GM12878 (cell line): ENCODE measurements at regions not wholly inside any gene's neighbourhood (a gene's known extent, or its start where the extent isn't known, plus 50 kb on each side); places are given as distances from the start of the nearest gene placed in this dataset.

Experiments used
- ATAC-seq: fragments of 200-7000 bp; cut with Tn5 transposase; 3 replicates; pipeline ENCODE4 v1.9.1; 2020; ENCODE audit warnings: mild to moderate bottlenecking, moderate library complexity
- BruUV-seq: library from RNA; stranded (reverse); fragments of 400-500 nt; replicated peaks from 2 replicates; lab custom pipeline; 2021; lab: Mats Ljungman, UMichigan
- CTCF ChIA-PET: fragments of 300-600 bp; sonication (Branson Sonifier 250); formaldehyde crosslinking; extraction: SDS; loops from one replicate; lab custom pipeline; 2021; ENCODE audit warnings: inconsistent platforms; lab: Yijun Ruan, JAX
- POLR2A ChIA-PET: fragments of 350-600 bp; formaldehyde crosslinking; extraction: SDS; loops from one replicate; lab custom pipeline; 2021; ENCODE audit warnings: inconsistent platforms; lab: Charles Lee
- RAD21 ChIA-PET: fragments of 300-600 bp; sonication (Branson Sonifier 250); formaldehyde crosslinking; loops from one replicate; lab custom pipeline; 2023; ENCODE audit warnings: antibody characterized with exemption; ENCODE audit not compliant: unreplicated experiment; lab: Charles Lee
- SMC1A ChIA-PET: fragments of 300-600 bp; sonication (Branson Sonifier 250); formaldehyde crosslinking; loops from one replicate; lab custom pipeline; 2023; ENCODE audit not compliant: unreplicated experiment, uncharacterized antibody; lab: Charles Lee
- DNase-seq: peaks from one replicate; pipeline ENCODE4 v3.0.0-alpha.2; 2011; ENCODE audit warnings: low read depth, low spot score
- FAIRE-seq: peaks from 3 replicates; lab custom pipeline; 2011; peaks lifted over from hg19 to GRCh38; lab: Jason Lieb, UNC
- H2AFZ ChIP-seq: 2 replicates; pipeline ENCODE4 v1.6.0; 2011; ENCODE audit warnings: low read depth, low read length, control low read depth; ENCODE audit not compliant: control insufficient read depth
- H3K27ac ChIP-seq: 2 replicates; pipeline ENCODE4 v1.5.1; 2011; ENCODE audit warnings: control low read depth; ENCODE audit not compliant: control insufficient read depth, insufficient read depth
- H3K27me3 ChIP-seq, 2 experiments: replicated peaks in 1 of 2; 2 replicates each; pipeline versions ENCODE4 v1.6.0 to v1.6.1; 2011; ENCODE audit warnings: low read length in 1 of 2; ENCODE audit not compliant: control insufficient read depth in 2 of 2, insufficient read depth in 2 of 2
- H3K36me3 ChIP-seq, 2 experiments: 2 replicates each; pipeline ENCODE4 v1.5.1; 2011; ENCODE audit warnings: low read length in 1 of 2; ENCODE audit not compliant: control insufficient read depth in 2 of 2, insufficient read depth in 2 of 2
- H3K4me1 ChIP-seq: 2 replicates; pipeline ENCODE4 v1.6.1; 2011; ENCODE audit warnings: mild to moderate bottlenecking, low read length, moderate library complexity, mixed read lengths; ENCODE audit not compliant: control insufficient read depth, insufficient read depth
- H3K4me2 ChIP-seq: 2 replicates; pipeline ENCODE4 v1.6.0; 2011; ENCODE audit warnings: control low read depth; ENCODE audit not compliant: control insufficient read depth, insufficient read depth
- H3K4me3 ChIP-seq: fragments of 200-600 bp; sonication (generic); 2 replicates; pipeline ENCODE4 v1.5.1; 2016
- H3K79me2 ChIP-seq: 2 replicates; pipeline ENCODE4 v1.6.0; 2011; ENCODE audit warnings: low read length; ENCODE audit not compliant: control insufficient read depth, insufficient read depth
- H3K9ac ChIP-seq: 2 replicates; pipeline ENCODE4 v1.8.0; 2011; ENCODE audit warnings: low read length, control low read depth, mixed read lengths; ENCODE audit not compliant: control insufficient read depth, insufficient read depth
- H3K9me3 ChIP-seq: replicated peaks from 3 replicates; pipeline ENCODE4 v1.5.1; 2011; ENCODE audit warnings: mild to moderate bottlenecking, low read length; ENCODE audit not compliant: control insufficient read depth, insufficient read depth
- H4K20me1 ChIP-seq: 2 replicates; pipeline ENCODE4 v1.6.0; 2011; ENCODE audit not compliant: control insufficient read depth, insufficient read depth
- ATF3 ChIP-seq: IDR thresholded peaks from 2 replicates; pipeline ENCODE4 v1.6.1; 2011; ENCODE audit warnings: low read depth, mild to moderate bottlenecking, low read length, moderate library complexity, borderline replicate concordance; ENCODE audit errors: extremely low read depth
- BACH1 ChIP-seq: fragments of 450-650 bp; IDR thresholded peaks from 2 replicates; pipeline ENCODE4 v1.6.1; 2017; ENCODE audit warnings: mild to moderate bottlenecking, borderline replicate concordance
- BCLAF1 ChIP-seq: fragments of 450-650 bp; IDR thresholded peaks from 2 replicates; pipeline ENCODE4 v1.6.1; 2017; ENCODE audit warnings: antibody characterized with exemption, mild to moderate bottlenecking, moderate library complexity
- BHLHE40 ChIP-seq, 2 experiments: fragments of 450-650 bp in 1 of 2; IDR thresholded peaks; 2 replicates each; pipeline ENCODE4 v1.6.1; 2011 to 2017; ENCODE audit warnings: low read depth in 2 of 2, borderline replicate concordance in 1 of 2, improper control_type of control experiment in 1 of 2, low read length in 1 of 2, mild to moderate bottlenecking in 1 of 2
- CBFB ChIP-seq: IDR thresholded peaks from 2 replicates; pipeline ENCODE4 v1.6.1; 2016; ENCODE audit warnings: antibody characterized with exemption, low read depth
- IKZF2 ChIP-seq, 2 experiments: fragments of 450-650 bp; IDR thresholded peaks; 2 replicates each; pipeline ENCODE4 v1.6.1; 2017; ENCODE audit warnings: mild to moderate bottlenecking in 2 of 2, moderate library complexity in 2 of 2
- KAT2A ChIP-seq: conservative IDR thresholded peaks from 2 replicates; pipeline ENCODE4 v1.6.1; 2011; ENCODE audit warnings: low read depth, low read length; ENCODE audit not compliant: control insufficient read depth
- KLF5 ChIP-seq: fragments of 450-650 bp; IDR thresholded peaks from 2 replicates; pipeline ENCODE4 v1.6.1; 2014; ENCODE audit warnings: mild to moderate bottlenecking; ENCODE audit not compliant: partially characterized antibody
- NFYA ChIP-seq: IDR thresholded peaks from 2 replicates; pipeline ENCODE4 v1.6.1; 2011; ENCODE audit warnings: low read depth, mild to moderate bottlenecking, low read length, improper control_type of control experiment, borderline replicate concordance
- NRF1 ChIP-seq: conservative IDR thresholded peaks from 2 replicates; pipeline ENCODE4 v1.6.1; 2011; ENCODE audit warnings: mild to moderate bottlenecking, low read depth, low read length, improper control_type of control experiment
- POU2F2 ChIP-seq: IDR thresholded peaks from 3 replicates; pipeline ENCODE4 v1.6.1; 2011; ENCODE audit warnings: low read depth, mild to moderate bottlenecking, low read length, borderline replicate concordance
- RAD51 ChIP-seq: fragments of 450-650 bp; IDR thresholded peaks from 2 replicates; pipeline ENCODE4 v1.6.1; 2016; ENCODE audit warnings: moderate library complexity, mild to moderate bottlenecking, inconsistent platforms
- STAT3 ChIP-seq: IDR thresholded peaks from 2 replicates; pipeline ENCODE4 v1.6.1; 2011; ENCODE audit warnings: low read depth, low read length, improper control_type of control experiment
- USF1 ChIP-seq: IDR thresholded peaks from 2 replicates; pipeline ENCODE4 v1.6.1; 2011; ENCODE audit warnings: borderline replicate concordance, low read depth, mild to moderate bottlenecking, moderate library complexity, mixed read lengths, low read length; ENCODE audit not compliant: insufficient read depth; ENCODE audit errors: extremely low read length
- WRNIP1 ChIP-seq: IDR thresholded peaks from 2 replicates; pipeline ENCODE4 v1.6.1; 2011; ENCODE audit warnings: low read depth, low read length, improper control_type of control experiment, borderline replicate concordance
- WGBS: methylation state at CpG from one replicate; pipeline ENCODE4 v1.1.6; 2016; ENCODE audit warnings: low lambda C conversion rate; ENCODE audit not compliant: insufficient replicate concordance, insufficient coverage; ENCODE audit errors: missing lambda C conversion rate; 5-methylcytosine and 5-hydroxymethylcytosine counted together
- in situ Hi-C: fragments of 300-500 bp; cut with MboI; formaldehyde crosslinking; loops from 9 replicates; pipeline ENCODE4 v1.14.3; 2018; ENCODE audit warnings: mixed read lengths
- intact Hi-C: fragments of 100-400 bp; cut with micrococcal nuclease; formaldehyde crosslinking; loops from one replicate; pipeline ENCODE4 v1.14.2; 2022; ENCODE audit not compliant: unreplicated experiment

- Histone ChIP-seq H2AFZ (no peak overlapping the region), H3K27ac (no peak overlapping the region), H3K9ac (no peak overlapping the region), H4K20me1 (no peaks in the 10 kb centered on the region), H3K79me2 (no peaks in the 10 kb centered on the region), H3K4me3 (no peak overlapping the region), H3K36me3 (no peaks in the 10 kb centered on the region), H3K4me1 (peaks cover 7% of the 10 kb centered on the region), H3K27me3 (0 out of 4 replicates have a peak, but pooled peaks cover 0 to 2% of the 10 kb centered on the region in 2 experiments), H3K4me2 (no peak overlapping the region), H3K9me3 (no peaks in the 10 kb centered on the region)
- in situ Hi-C loops (no loop called here), intact Hi-C loops (no loop called here)
- SMC1A ChIA-PET, result interaction anchor here (0.9 to 1.6 kb wide), 2 partner anchors 10 to 35 kb away, joined by 3 to 5 read pairs; no protein-coding TSS in a partner anchor
- POLR2A ChIA-PET, result no interaction called here
- CTCF ChIA-PET, result interaction anchor here (2.7 kb wide), 1 partner anchor 26 kb away, joined by 14 read pairs; no protein-coding TSS in a partner anchor
- peak; percentile 48 for ATAC-seq
- RAD21 ChIA-PET, result no interaction called here
- no peak for FAIRE-seq
- BruUV-seq, result no TSS peak
- 16% methylated on average over 11 of the region's 11 CpGs for WGBS
- peak; percentile 27; the same call in 1 of the 2 replicates for TF ChIP-seq ATF3
- TF ChIP-seq RAD51, result 0 out of 2 replicates have a peak, but pooled peaks have one; percentile 36
- TF ChIP-seq USF1, result peak; percentile 74
- TF ChIP-seq CBFB, result no peak
- no peak for TF ChIP-seq NFYA
- no peak for TF ChIP-seq IKZF2 (IDR thresholded peaks at IDR 0.05)
- DNase-seq, result no peak
Measured at GRCh38 chr6:1527073-1527457, 82.7 kb upstream of the FOXC1 start.

GRCh38 chr6:1535295-1535694 is 74.4 kb upstream of the FOXC1 start:
- Histone ChIP-seq H3K4me2 (no peak overlapping the region), H3K9me3 (no peaks in the 10 kb centered on the region), H3K9ac (no peak overlapping the region), H3K4me1 (no peaks in the 10 kb centered on the region), H4K20me1 (no peaks in the 10 kb centered on the region), H3K27ac (no peak overlapping the region), H3K27me3 (no peaks in the 10 kb centered on the region; a peak in 1 of 4 replicates), H3K79me2 (no peaks in the 10 kb centered on the region), H2AFZ (no peak overlapping the region), H3K4me3 (no peak overlapping the region), H3K36me3 (no peaks in the 10 kb centered on the region)
- RAD21 ChIA-PET, result no interaction called here
- intact Hi-C loops, result no loop called here
- no peak for DNase-seq
- CTCF ChIA-PET, result no interaction called here
- in situ Hi-C loops, result no loop called here
- no TSS peak for BruUV-seq
- no peak for FAIRE-seq
- 36% methylated on average over 4 of the region's 4 CpGs for WGBS
- SMC1A ChIA-PET, result no interaction called here
- POLR2A ChIA-PET, result no interaction called here
- ATAC-seq, result no peak
- TF ChIP-seq STAT3, result no peak
- no peak for TF ChIP-seq POU2F2
- TF ChIP-seq KAT2A, result no peak
- TF ChIP-seq NRF1, result no peak
- TF ChIP-seq KLF5, result no peak
- no peak for TF ChIP-seq BCLAF1
- TF ChIP-seq WRNIP1, result no peak
- TF ChIP-seq BACH1, result no peak
- no peak for TF ChIP-seq BHLHE40 (IDR thresholded peaks at IDR 0.05; ENCODE audit: borderline replicate concordance in 1 of 2, low read depth in 2 of 2, low read length in 1 of 2)
